Activated CD8-positive, alpha-beta T cell treated with anti-CD3 and anti-CD28 coated beads, Interleukin-2, amount 10 ng/mL, durations not matched to agents 7 days and 5 days (primary cell): ENCODE measurements at regions not wholly inside any gene's neighbourhood (a gene's known extent, or its start where the extent isn't known, plus 50 kb on each side); places are given as distances from the start of the nearest gene placed in this dataset.
"Not testable (repeated sequence)": the region's sequence is repeated elsewhere in the genome, so short reads cannot be mapped to it uniquely, and the experiment has no call there.

Experiments
- ATAC-seq: fragments of 150-1000 bp; cut with Tn5 transposase; one replicate; pipeline ENCODE4 v1.10.0; 2021; ENCODE audit warnings: moderate library complexity
- CTCF ChIA-PET: fragments of 350-600 bp; sonication (Branson Sonifier 250); formaldehyde crosslinking; loops from one replicate; lab custom pipeline; 2021; ENCODE audit warnings: antibody characterized with exemption; lab: Charles Lee
- POLR2A ChIA-PET: fragments of 350-600 bp; sonication (Branson Sonifier 250); formaldehyde crosslinking; loops from one replicate; lab custom pipeline; 2021; ENCODE audit warnings: antibody characterized with exemption; lab: Charles Lee
- DNase-seq: peaks from one replicate; pipeline ENCODE4 v3.0.0-alpha.2; 2020
- H3K27ac Mint-ChIP-seq: one replicate; pipeline ENCODE4 v1.8.0; 2021; ENCODE audit warnings: mild to moderate bottlenecking, mixed read lengths
- H3K27me3 Mint-ChIP-seq: one replicate; pipeline ENCODE4 v1.8.0; 2021; ENCODE audit warnings: low read depth, mixed read lengths
- H3K36me3 Mint-ChIP-seq: one replicate; pipeline ENCODE4 v1.8.0; 2021; ENCODE audit warnings: low read depth, mixed read lengths
- H3K4me1 Mint-ChIP-seq: one replicate; pipeline ENCODE4 v1.8.0; 2021; ENCODE audit warnings: low read depth, mixed read lengths
- H3K4me3 Mint-ChIP-seq: one replicate; pipeline ENCODE4 v1.8.0; 2021; ENCODE audit warnings: mild to moderate bottlenecking, mixed read lengths
- H3K9me3 Mint-ChIP-seq: one replicate; pipeline ENCODE4 v1.8.0; 2022; ENCODE audit warnings: mixed read lengths; ENCODE audit not compliant: insufficient read depth

GRCh38 chr12:131591136-131591535 lies 119.8 kb upstream of the SFSWAP start:
- POLR2A ChIA-PET = no interaction called here
- ATAC-seq = no peak
- no peak overlapping the region for H3K4me3 Mint-ChIP-seq
- peaks cover 20% of the 10 kb centered on the region for H3K4me1 Mint-ChIP-seq
- no peak for DNase-seq
- no peaks in the 10 kb centered on the region for H3K9me3 Mint-ChIP-seq
- H3K27me3 Mint-ChIP-seq = no peaks in the 10 kb centered on the region
- no peaks in the 10 kb centered on the region for H3K36me3 Mint-ChIP-seq
- CTCF ChIA-PET = no interaction called here
- no peak overlapping the region for H3K27ac Mint-ChIP-seq

- no peaks in the 10 kb centered on the region for H3K36me3 Mint-ChIP-seq
- H3K4me1 Mint-ChIP-seq = peaks cover 20% of the 10 kb centered on the region
- ATAC-seq (no peak), DNase-seq (no peak)
- no peak overlapping the region for H3K27ac Mint-ChIP-seq
- ChIA-PET POLR2A (interaction anchor here (0.6 to 0.8 kb wide), 2 partner anchors 11 to 14 kb away, joined by 3 to 5 read pairs; no protein-coding TSS in a partner anchor), CTCF (interaction anchor here (1.1 to 1.2 kb wide), 2 partner anchors 12 to 486 kb away, joined by 3 to 6 read pairs; no protein-coding TSS in a partner anchor)
- H3K4me3 Mint-ChIP-seq = no peak overlapping the region
- H3K27me3 Mint-ChIP-seq = no peaks in the 10 kb centered on the region
- no peaks in the 10 kb centered on the region for H3K9me3 Mint-ChIP-seq
Observed at GRCh38 chr12:131591714-131592709, 118.9 kb upstream of the SFSWAP start.

GRCh38 chr12:131592972-131593371 lies 117.9 kb upstream of the SFSWAP start:
- no peaks in the 10 kb centered on the region for H3K27me3 Mint-ChIP-seq
- no peak overlapping the region for H3K4me3 Mint-ChIP-seq
- POLR2A ChIA-PET = interaction anchor here (0.6 to 0.8 kb wide), 3 partner anchors 11 to 121 kb away, joined by 3 to 5 read pairs (median 3); no protein-coding TSS in a partner anchor
- peaks cover 20% of the 10 kb centered on the region for H3K4me1 Mint-ChIP-seq
- CTCF ChIA-PET = interaction anchor here (1.1 to 1.2 kb wide), 2 partner anchors 11 to 487 kb away, joined by 3 to 6 read pairs; no protein-coding TSS in a partner anchor
- DNase-seq = peak; percentile 56
- H3K9me3 Mint-ChIP-seq = no peaks in the 10 kb centered on the region
- H3K36me3 Mint-ChIP-seq = no peaks in the 10 kb centered on the region
- peak overlapping the region; percentile 78 for H3K27ac Mint-ChIP-seq
- peak; percentile 90 for ATAC-seq

- no peaks in the 10 kb centered on the region for H3K36me3 Mint-ChIP-seq
- H3K4me1 Mint-ChIP-seq = peaks cover 20% of the 10 kb centered on the region
- no peak overlapping the region for H3K4me3 Mint-ChIP-seq
- ChIA-PET CTCF (interaction anchor here (1.1 to 1.2 kb wide), 2 partner anchors 11 to 488 kb away, joined by 3 to 6 read pairs; no protein-coding TSS in a partner anchor), POLR2A (interaction anchor here (0.8 kb wide), 1 partner anchor 120 kb away, joined by 3 read pairs; no protein-coding TSS in a partner anchor)
- no peak for ATAC-seq
- H3K9me3 Mint-ChIP-seq = no peaks in the 10 kb centered on the region
- no peak for DNase-seq
- peak overlapping the region; percentile 78 for H3K27ac Mint-ChIP-seq
- no peaks in the 10 kb centered on the region for H3K27me3 Mint-ChIP-seq
Observed at GRCh38 chr12:131593406-131593805, 117.5 kb upstream of the SFSWAP start.

GRCh38 chr12:131596115-131596514 lies 114.8 kb upstream of the SFSWAP start:
- ATAC-seq = no peak
- Mint-ChIP-seq H3K36me3 (no peaks in the 10 kb centered on the region), H3K4me1 (peaks cover 28% of the 10 kb centered on the region), H3K27me3 (no peaks in the 10 kb centered on the region), H3K9me3 (no peaks in the 10 kb centered on the region), H3K27ac (no peak overlapping the region), H3K4me3 (no peak overlapping the region)
- ChIA-PET POLR2A (no interaction called here), CTCF (no interaction called here)
- DNase-seq = no peak

GRCh38 chr12:131597333-131597732 lies 113.6 kb upstream of the SFSWAP start:
- Mint-ChIP-seq H3K4me1 (peaks cover 25% of the 10 kb centered on the region), H3K4me3 (no peak overlapping the region), H3K27me3 (no peaks in the 10 kb centered on the region), H3K27ac (no peak overlapping the region), H3K36me3 (no peaks in the 10 kb centered on the region), H3K9me3 (no peaks in the 10 kb centered on the region)
- no peak for DNase-seq
- ChIA-PET POLR2A (no interaction called here), CTCF (no interaction called here)
- no peak for ATAC-seq

GRCh38 chr12:131598717-131599116 lies 112.2 kb upstream of the SFSWAP start:
- DNase-seq (no peak), ATAC-seq (peak; percentile 30)
- no peaks in the 10 kb centered on the region for H3K27me3 Mint-ChIP-seq
- H3K4me3 Mint-ChIP-seq = no peak overlapping the region
- peaks cover 19% of the 10 kb centered on the region for H3K4me1 Mint-ChIP-seq
- ChIA-PET POLR2A (no interaction called here), CTCF (no interaction called here)
- no peaks in the 10 kb centered on the region for H3K36me3 Mint-ChIP-seq
- no peak overlapping the region for H3K27ac Mint-ChIP-seq
- no peaks in the 10 kb centered on the region for H3K9me3 Mint-ChIP-seq

- CTCF ChIA-PET = no interaction called here
- no peak overlapping the region for H3K4me3 Mint-ChIP-seq
Observed at GRCh38 chr12:131599190-131600159, 111.4 kb upstream of the SFSWAP start.

GRCh38 chr12:131600160-131600532 lies 110.7 kb upstream of the SFSWAP start:
- Mint-ChIP-seq H3K36me3 (no peaks in the 10 kb centered on the region), H3K4me1 (peaks cover 30% of the 10 kb centered on the region), H3K9me3 (no peaks in the 10 kb centered on the region), H3K27ac (no peak overlapping the region), H3K27me3 (no peaks in the 10 kb centered on the region), H3K4me3 (no peak overlapping the region)
- ChIA-PET POLR2A (no interaction called here), CTCF (no interaction called here)
- DNase-seq (no peak), ATAC-seq (no peak)

More at GRCh38 chr12:131599190-131600159, 111.4 kb upstream of the SFSWAP start:
- ATAC-seq = no peak
- POLR2A ChIA-PET = no interaction called here
- DNase-seq = no peak
- Mint-ChIP-seq H3K36me3 (no peaks in the 10 kb centered on the region), H3K4me1 (peaks cover 23% of the 10 kb centered on the region), H3K9me3 (no peaks in the 10 kb centered on the region), H3K27ac (no peak overlapping the region), H3K27me3 (no peaks in the 10 kb centered on the region)

- POLR2A ChIA-PET, H3K4me3 Mint-ChIP-seq, CTCF ChIA-PET, H3K27ac Mint-ChIP-seq, DNase-seq, H3K27me3 Mint-ChIP-seq, ATAC-seq, H3K36me3 Mint-ChIP-seq, H3K9me3 Mint-ChIP-seq: not testable (repeated sequence)
- H3K4me1 Mint-ChIP-seq = peaks cover 43% of the 10 kb centered on the region
Observed at GRCh38 chr12:131601499-131601898, 109.4 kb upstream of the SFSWAP start.
